Cardiac septum (tissue), 1 donor: ENCODE measurements at regions not wholly inside any gene's neighbourhood (a gene's known extent, or its start where the extent isn't known, plus 50 kb on each side); places are given as distances from the start of the nearest gene placed in this dataset.
"Not testable (repeated sequence)": the region's sequence is repeated elsewhere in the genome, so short reads cannot be mapped to it uniquely, and the experiment has no call there.

Source experiments
- DNase-seq: peaks from one replicate; pipeline ENCODE4 v3.0.0-alpha.2; 2020; ENCODE audit warnings: low spot score
- intact Hi-C: fragments of 100-400 bp; cut with DNase I; formaldehyde crosslinking; loops from one replicate; pipeline ENCODE4 v1.14.0; 2022
- donor health status: DM: no; HTN: no; CAD: no.

DNA sequence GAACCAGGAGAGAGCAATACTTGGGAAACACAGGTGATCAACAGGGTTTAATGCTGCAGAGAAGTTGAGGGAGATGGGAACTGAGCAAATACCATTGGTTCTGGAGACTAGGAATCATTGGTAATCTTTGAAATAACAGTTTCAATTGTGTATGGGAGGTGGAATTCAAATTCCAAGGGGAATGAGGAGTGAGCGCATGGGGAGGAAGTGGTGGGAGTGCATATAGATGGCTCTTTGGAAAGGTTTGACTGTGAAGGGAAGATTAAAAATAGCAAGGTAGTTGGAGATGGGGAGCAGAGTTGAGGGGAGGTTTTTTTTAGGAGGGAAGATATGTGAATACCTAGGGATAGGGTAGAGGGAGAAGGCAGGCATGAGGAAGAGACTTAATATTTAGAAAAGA, 51.1 kb upstream of the ROPN1 start:
- no peak for DNase-seq
- intact Hi-C loops, result no loop called here

GRCh38 chr3:124044956-124045355, 53.0 kb upstream of the ROPN1 start:
- intact Hi-C loops, result no loop called here
- DNase-seq, result no peak

DNA sequence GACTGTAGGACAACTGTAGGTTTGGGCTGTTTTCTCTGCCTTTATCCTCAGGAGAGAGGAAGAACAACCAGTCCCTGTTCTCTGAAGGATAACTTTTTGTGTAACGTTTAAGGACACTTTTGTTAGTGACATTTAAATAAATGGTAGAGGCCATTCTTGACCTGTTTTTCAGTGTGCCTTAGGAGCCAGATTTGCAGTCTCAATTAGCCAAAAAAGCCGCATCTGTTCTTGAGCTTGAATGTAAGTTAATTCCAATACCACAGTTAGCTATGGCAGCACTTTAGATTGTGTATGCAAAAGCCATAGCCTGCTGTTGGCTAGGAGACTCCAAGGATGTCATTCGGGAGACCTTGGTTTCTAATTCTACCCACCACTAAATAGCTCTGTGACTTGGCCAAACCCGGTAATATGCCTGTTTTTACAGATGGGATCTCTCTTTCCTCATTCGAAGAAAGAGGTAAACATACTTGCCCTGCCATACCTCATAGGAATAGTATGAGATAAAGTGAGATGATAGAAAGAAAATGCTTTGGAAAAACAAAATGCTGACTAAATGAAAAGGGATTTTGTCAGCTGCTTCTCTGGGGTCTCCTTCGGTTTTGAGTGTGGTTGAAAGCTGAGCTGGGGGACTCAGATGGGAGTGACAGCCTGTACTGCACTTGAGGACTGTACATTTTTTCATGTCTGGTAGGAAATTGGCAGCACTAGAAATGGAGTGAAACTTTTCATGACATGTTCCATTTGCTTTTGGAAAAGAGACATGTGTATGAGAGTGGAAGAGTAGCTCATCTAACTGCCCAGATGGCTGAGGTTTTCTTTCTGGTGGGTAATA, 57.3 kb upstream of the ROPN1 start:
- no peak for DNase-seq
- intact Hi-C loops, result no loop called here

- DNase-seq, result no peak
- intact Hi-C loops, result no loop called here
Measured at GRCh38 chr3:124051636-124052035, 59.7 kb upstream of the ROPN1 start.

DNA sequence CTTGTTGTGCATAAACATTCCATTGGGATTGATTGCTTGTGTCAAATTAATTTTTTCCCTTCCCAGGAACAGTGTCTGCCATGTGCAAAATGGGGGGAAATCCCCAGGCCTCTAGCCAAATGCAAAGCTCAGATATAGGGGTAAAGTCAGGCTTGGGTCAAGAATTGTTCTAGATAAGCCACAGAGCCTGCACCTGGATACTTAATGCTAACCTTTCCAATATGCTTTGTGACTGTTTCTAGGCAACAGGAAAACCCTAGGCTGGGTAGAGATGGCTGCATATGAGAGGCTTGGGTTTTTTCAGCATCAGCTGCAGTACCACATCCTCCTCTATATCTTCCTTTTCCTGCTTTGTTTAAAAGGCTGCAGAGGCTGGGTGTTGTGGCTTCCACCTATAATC, 61.9 kb upstream of the ROPN1 start:
- intact Hi-C loops, result no loop called here
- DNase-seq, result no peak

GRCh38 chr3:124056846-124057245, 64.9 kb upstream of the ROPN1 start:
- DNase-seq, result no peak
- intact Hi-C loops, result no loop called here

- no peak for DNase-seq
- intact Hi-C loops, result no loop called here
Measured at GRCh38 chr3:124057420-124057819, 65.5 kb upstream of the ROPN1 start.

- DNase-seq, result no peak
- intact Hi-C loops, result no loop called here
Measured at GRCh38 chr3:124059580-124059979, 67.7 kb upstream of the ROPN1 start.

GRCh38 chr3:124063197-124063909, 71.4 kb upstream of the ROPN1 start:
- intact Hi-C loops, result no loop called here
- DNase-seq, result no peak

GRCh38 chr3:124064050-124064449, 72.1 kb upstream of the ROPN1 start:
- intact Hi-C loops, result no loop called here
- no peak for DNase-seq

- intact Hi-C loops, DNase-seq: not testable (repeated sequence)
Measured at GRCh38 chr3:124066543-124066942, 74.6 kb upstream of the ROPN1 start.

GRCh38 chr3:124069706-124070105, 77.8 kb upstream of the ROPN1 start:
- intact Hi-C loops, DNase-seq: not testable (repeated sequence)

DNA sequence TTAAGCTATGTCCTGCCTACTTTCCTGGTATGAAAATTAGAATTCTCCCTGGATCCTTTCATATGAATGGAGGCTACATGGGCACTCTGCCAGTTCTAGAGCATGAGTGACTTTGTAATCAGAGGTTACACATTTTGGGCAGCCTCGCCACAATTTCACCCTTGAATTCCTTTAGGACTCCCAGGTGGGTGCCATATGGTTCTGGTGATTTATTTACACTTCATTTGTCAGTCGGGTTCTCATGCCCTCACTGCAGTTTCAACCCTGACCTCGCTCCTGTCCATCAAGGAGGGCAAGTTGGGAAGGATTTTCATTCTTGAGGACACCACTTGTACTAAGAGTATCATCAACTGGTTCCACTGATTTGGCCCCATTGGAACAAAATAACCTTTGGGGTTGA, 83.2 kb upstream of the ROPN1 start:
- DNase-seq, result not testable (repeated sequence)
- intact Hi-C loops, result loop anchor here (5.0 kb wide), 1 partner anchor 392 kb away; no protein-coding TSS in a partner anchor

DNA sequence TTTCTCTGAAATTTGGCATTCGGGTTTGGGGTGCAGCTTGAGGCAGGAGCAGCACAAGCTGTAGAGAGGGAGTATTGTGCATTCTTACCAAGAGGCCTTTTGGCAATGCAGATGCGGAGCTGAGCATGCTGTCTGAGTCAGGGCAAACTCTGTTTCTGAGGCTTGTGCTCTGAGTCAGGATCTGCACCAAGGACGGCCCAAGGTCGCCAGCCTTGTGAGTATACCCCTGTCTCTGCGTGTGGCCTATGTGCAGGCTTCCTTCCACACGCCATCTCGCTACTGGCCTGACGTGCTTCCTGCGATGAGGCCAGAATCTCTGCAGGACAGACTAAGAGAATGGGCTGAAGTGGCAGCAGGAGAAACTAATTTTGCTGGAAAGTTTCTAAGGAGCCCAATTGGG, 83.8 kb upstream of the ROPN1 start:
- intact Hi-C loops, result loop anchor here (5.0 kb wide), 1 partner anchor 392 kb away; no protein-coding TSS in a partner anchor
- DNase-seq, result no peak

- intact Hi-C loops, result loop anchor here (5.0 kb wide), 1 partner anchor 391 kb away; no protein-coding TSS in a partner anchor
- DNase-seq, result no peak
Measured at GRCh38 chr3:124076235-124076634, 84.3 kb upstream of the ROPN1 start.

DNA sequence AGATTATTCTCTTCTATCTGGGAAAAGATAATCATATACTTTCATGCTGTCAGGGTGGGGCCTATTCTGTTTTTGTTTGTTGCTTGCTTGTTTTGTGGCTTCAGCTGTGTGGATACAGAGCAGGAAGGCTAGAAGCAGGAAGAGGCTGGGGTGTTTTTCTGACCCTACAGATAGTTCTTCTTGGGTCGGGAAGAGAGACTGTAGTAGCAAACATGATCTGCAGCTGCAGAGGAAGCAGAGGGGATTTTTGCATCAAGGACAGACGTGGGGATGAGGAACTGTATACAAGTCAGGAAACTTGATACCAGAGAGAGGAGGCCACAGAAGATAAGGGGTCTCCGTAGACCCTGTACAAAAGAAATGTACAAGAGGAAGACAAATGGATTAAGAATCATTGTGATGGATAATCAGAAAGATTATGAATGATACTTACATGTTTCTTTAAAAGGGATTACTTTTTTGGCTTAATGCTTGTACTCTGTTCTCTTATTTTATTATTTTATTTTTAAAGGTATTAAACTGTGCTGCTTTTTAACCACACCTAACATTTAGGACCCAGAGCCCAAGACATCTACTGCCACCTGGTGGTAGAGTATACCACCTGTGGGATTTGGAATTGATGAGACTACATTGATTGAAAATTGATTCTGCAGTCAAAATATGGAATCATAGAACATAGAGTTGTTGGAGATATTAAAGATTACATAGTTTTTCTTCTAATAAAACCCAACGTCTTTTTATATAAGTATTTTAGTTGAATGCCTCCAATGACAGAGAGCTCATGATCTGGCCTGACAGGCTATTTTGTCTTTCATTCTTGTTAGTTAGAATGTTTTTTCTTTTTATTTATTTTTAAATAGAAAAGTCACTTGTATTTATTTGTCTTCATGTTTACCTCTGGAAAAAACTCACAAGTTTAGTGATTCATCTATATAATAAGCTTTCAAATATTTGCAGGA, 87.3 kb upstream of the ROPN1 start:
- no peak for DNase-seq
- intact Hi-C loops, result loop anchor here (2.0 to 5.0 kb wide), 3 partner anchors 46 to 388 kb away; partner anchors contain the start of gene KALRN

DNA sequence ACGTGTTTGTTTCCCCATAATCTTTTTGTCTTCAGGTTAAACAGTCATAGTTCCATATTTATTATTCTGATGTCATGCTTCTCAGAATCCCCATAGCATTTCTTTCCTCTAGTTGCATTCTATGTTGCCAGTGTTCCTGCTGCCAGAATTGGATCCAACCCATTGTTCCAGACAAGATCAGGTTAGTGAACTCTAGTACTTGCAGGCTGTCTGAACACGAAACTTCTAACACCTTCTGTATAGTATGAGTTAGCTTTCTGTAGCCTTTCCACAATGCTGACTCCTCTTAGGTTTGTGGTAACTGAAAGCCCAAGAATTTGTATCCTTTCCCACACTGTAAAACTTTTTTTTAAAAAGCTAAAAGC, 88.0 kb upstream of the ROPN1 start:
- intact Hi-C loops, result loop anchor here (2.0 to 5.0 kb wide), 4 partner anchors 47 to 387 kb away; partner anchors contain the start of gene KALRN
- DNase-seq, result no peak

GRCh38 chr3:124082343-124082742, 90.4 kb upstream of the ROPN1 start:
- DNase-seq, result no peak
- intact Hi-C loops, result no loop called here

DNA sequence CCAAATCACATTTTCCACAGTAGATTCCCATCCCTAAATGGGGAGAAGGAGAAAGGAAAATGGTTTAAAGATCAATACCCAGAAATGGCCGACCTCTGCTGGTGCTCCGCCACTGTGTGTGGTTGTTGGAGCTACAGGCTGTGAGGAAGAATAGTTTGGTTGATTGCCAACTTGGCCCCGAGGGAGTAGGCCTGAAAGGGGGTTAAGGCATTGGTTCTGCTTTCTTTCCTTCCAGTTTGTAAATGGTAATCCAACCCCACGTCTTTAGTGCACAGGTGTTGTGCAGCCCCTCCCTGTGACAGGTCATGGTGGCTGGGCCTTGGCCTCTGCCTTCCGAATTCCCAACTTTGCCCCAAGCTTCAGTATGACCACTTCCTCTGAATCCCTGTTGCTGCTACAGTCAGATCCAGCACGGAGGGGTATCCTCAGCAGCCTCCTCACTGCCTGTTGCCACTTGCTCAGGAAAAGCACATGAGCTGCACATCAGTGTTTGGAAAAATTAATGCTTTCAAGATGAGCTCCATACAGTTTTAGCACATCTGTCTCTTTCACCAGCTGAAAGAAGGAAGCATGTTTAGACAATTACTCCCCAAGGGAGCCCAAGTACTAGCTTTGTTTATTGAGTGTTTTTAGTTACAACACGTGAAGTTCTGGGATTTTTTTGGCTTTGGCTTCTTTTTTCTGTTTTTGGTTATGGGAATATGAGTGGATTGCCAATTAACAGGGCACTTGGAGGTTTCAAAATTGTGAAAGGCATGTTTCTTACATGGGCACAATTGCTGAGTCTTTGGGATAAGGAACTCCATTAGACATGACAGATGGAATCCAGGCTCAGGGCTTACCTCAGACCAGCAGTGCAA, 92.3 kb upstream of the ROPN1 start:
- intact Hi-C loops, result no loop called here
- DNase-seq, result no peak
